DND-41 (cell line): ENCODE measurements at regions not wholly inside any gene's neighbourhood (a gene's known extent, or its start where the extent isn't known, plus 50 kb on each side); places are given as distances from the start of the nearest gene placed in this dataset.

Experiments used
- ATAC-seq: fragments of 200-7000 bp; cut with Tn5 transposase; 3 replicates; pipeline ENCODE4 v1.9.1; 2021; ENCODE audit warnings: low read depth; ENCODE audit not compliant: insufficient read depth
- DNase-seq: peaks from one replicate; pipeline ENCODE4 v3.0.0-alpha.2; 2020
- H2AFZ ChIP-seq: 2 replicates; pipeline ENCODE4 v1.6.0; 2012; ENCODE audit warnings: low read depth, low read length
- H3K27ac ChIP-seq: 2 replicates; pipeline ENCODE4 v1.5.1; 2012; ENCODE audit warnings: low read length, inconsistent platforms
- H3K27me3 ChIP-seq: fragments of 200-600 bp; sonication (generic); 2 replicates; pipeline ENCODE4 v1.6.0; 2012; ENCODE audit warnings: low read length, mild to moderate bottlenecking, inconsistent platforms; ENCODE audit not compliant: insufficient read depth, poor library complexity
- H3K36me3 ChIP-seq: 2 replicates; pipeline ENCODE4 v1.5.1; 2012; ENCODE audit warnings: low read length, inconsistent platforms; ENCODE audit not compliant: insufficient read depth
- H3K4me1 ChIP-seq: 2 replicates; pipeline ENCODE4 v1.5.1; 2012; ENCODE audit warnings: mild to moderate bottlenecking, low read length; ENCODE audit not compliant: insufficient read depth
- H3K4me2 ChIP-seq: 2 replicates; pipeline ENCODE4 v1.6.0; 2012; ENCODE audit warnings: mild to moderate bottlenecking, moderate library complexity, low read length, inconsistent platforms; ENCODE audit not compliant: insufficient read depth
- H3K4me3 ChIP-seq, 2 experiments: fragments of 200-600 bp in 1 of 2; shearing (Covaris generic) in 1 of 2; 2 replicates each; pipeline ENCODE4 v1.5.1; 2012 to 2016; ENCODE audit warnings: inconsistent platforms in 2 of 2, low read length in 2 of 2, mild to moderate bottlenecking in 2 of 2, low read depth in 1 of 2, moderate library complexity in 1 of 2
- H3K79me2 ChIP-seq: 2 replicates; pipeline ENCODE4 v1.6.0; 2012; ENCODE audit warnings: low read length, inconsistent platforms; ENCODE audit not compliant: insufficient read depth
- H3K9ac ChIP-seq: 2 replicates; pipeline ENCODE4 v1.6.0; 2012; ENCODE audit warnings: low read depth, mild to moderate bottlenecking, inconsistent platforms, low read length, moderate library complexity
- H3K9me3 ChIP-seq: 2 replicates; pipeline ENCODE4 v1.5.1; 2012; ENCODE audit warnings: low read length, moderate library complexity, mild to moderate bottlenecking, inconsistent platforms; ENCODE audit not compliant: insufficient read depth, severe bottlenecking
- H4K20me1 ChIP-seq: 2 replicates; pipeline ENCODE4 v1.6.0; 2012; ENCODE audit warnings: low read length; ENCODE audit not compliant: insufficient read depth
- EZH2 ChIP-seq: IDR thresholded peaks from 3 replicates; pipeline ENCODE4 v1.6.1; 2012; ENCODE audit warnings: borderline replicate concordance, low read depth, mild to moderate bottlenecking, moderate library complexity, low read length, inconsistent platforms; ENCODE audit not compliant: severe bottlenecking
- TF ChIP-seq, protein P1 (sequence below): IDR thresholded peaks from 2 replicates; pipeline ENCODE4 v1.5.1; 2012; ENCODE audit warnings: borderline replicate concordance, low read length, moderate library complexity, mild to moderate bottlenecking; ENCODE audit not compliant: poor library complexity, severe bottlenecking; ENCODE audit errors: extremely low read depth

DNA sequence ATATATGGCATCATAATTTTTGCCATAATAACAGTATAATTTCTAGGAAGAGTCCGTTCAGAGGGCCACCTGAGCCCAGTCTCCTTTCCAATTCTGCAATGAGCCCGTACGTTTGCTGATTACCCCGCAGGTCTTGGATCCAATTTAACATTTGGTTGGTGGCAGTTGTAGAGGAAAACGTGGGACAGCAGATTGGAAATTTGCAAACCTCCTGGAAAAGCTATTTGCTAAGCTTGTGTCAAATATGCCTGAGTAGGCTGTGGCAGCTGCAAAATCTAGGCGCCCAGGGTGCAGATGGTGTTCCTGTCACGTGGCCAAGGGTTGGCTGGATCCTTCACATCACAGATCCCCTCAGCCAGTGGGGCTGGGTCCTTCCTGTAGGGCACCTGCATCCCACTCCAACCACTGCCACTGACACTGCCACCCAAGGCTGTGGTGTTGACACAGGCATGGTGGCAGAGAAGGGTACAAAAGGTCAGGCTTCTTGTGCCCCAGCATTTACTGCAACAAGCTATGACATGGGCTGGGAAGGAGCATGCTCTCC lies 174.8 kb upstream of the SYT6 start:
- Histone ChIP-seq H3K27me3 (no peaks in the 10 kb centered on the region), H3K79me2 (no peaks in the 10 kb centered on the region), H4K20me1 (no peaks in the 10 kb centered on the region), H3K4me2 (peak overlapping the region; percentile 13; the same call in 1 of the 2 replicates), H3K4me1 (peaks cover 72% of the 10 kb centered on the region), H3K9me3 (no peaks in the 10 kb centered on the region), H3K36me3 (no peaks in the 10 kb centered on the region), H3K9ac (peak overlapping the region; percentile 2; the same call in 1 of the 2 replicates), H2AFZ (no peak overlapping the region), H3K27ac (peak overlapping the region; percentile 91), H3K4me3 (no peak overlapping the region)
- TF ChIP-seq, protein P1, sequence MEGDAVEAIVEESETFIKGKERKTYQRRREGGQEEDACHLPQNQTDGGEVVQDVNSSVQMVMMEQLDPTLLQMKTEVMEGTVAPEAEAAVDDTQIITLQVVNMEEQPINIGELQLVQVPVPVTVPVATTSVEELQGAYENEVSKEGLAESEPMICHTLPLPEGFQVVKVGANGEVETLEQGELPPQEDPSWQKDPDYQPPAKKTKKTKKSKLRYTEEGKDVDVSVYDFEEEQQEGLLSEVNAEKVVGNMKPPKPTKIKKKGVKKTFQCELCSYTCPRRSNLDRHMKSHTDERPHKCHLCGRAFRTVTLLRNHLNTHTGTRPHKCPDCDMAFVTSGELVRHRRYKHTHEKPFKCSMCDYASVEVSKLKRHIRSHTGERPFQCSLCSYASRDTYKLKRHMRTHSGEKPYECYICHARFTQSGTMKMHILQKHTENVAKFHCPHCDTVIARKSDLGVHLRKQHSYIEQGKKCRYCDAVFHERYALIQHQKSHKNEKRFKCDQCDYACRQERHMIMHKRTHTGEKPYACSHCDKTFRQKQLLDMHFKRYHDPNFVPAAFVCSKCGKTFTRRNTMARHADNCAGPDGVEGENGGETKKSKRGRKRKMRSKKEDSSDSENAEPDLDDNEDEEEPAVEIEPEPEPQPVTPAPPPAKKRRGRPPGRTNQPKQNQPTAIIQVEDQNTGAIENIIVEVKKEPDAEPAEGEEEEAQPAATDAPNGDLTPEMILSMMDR: no peak
- no peak for TF ChIP-seq EZH2
- ATAC-seq: peak; percentile 75
- peak; percentile 89 for DNase-seq

DNA sequence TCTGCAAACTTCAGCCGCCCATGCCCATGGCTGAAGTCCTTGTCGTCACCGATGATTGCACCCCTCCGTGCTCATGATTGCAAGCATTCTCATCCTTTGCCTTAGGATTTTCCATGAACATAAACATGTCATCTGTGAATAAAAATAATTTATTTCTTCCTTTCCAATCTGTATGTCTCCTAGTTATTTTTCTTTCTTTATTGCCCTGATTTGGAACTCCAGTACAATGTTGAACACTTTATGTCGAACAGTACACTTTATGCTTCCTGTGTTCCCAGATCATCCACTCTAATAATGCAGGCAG lies 170.9 kb upstream of the SYT6 start:
- H3K27ac ChIP-seq: peak overlapping the region; percentile 66; the same call in 1 of the 2 replicates
- H3K4me2 ChIP-seq: no peak overlapping the region
- no peaks in the 10 kb centered on the region for H4K20me1 ChIP-seq
- no peaks in the 10 kb centered on the region for H3K36me3 ChIP-seq
- no peak overlapping the region for H3K9ac ChIP-seq
- ATAC-seq (no peak), DNase-seq (no peak)
- H3K79me2 ChIP-seq: no peaks in the 10 kb centered on the region
- H3K27me3 ChIP-seq: no peaks in the 10 kb centered on the region
- peaks cover 41% of the 10 kb centered on the region for H3K4me1 ChIP-seq
- H3K9me3 ChIP-seq: no peaks in the 10 kb centered on the region
- no peak overlapping the region for H2AFZ ChIP-seq
- no peak overlapping the region for H3K4me3 ChIP-seq
- TF ChIP-seq EZH2: no peak
- TF ChIP-seq, protein P1: no peak

DNA sequence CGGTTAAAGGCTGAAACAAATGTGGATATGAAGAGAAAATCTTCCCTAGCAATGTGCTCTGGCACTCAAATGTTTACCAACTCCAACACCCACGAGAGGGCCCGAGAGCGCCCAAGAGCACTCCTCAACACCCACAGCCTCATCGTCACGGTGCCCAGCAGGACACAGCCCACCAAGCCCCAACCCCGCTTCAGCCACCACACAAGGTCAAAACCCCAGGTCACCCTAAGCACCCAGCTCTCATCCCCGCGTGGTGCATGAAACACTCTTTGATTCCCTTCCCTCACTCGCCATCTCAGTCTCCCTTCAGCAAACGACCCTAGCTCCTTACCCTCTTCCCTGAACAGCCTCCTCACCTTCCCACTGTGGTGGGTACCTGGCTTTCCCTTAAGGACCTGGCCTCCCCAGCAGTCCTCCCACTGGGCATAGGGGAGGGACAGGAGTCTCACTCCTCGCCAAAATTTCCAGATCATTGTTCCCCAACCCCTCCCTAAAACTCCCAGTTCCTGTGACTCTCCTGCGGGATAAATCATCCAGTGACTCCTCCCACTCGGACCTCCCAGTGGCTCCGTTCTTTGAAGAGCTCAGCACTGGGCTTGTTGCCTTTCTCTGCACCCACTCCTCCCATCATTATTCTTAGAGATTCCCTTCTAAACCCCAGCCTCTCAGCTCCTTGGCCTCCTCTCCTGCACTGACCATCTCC lies 170.4 kb upstream of the SYT6 start:
- TF ChIP-seq, protein P1: no peak
- TF ChIP-seq EZH2: no peak
- Histone ChIP-seq H4K20me1 (no peaks in the 10 kb centered on the region), H3K27me3 (no peaks in the 10 kb centered on the region), H3K4me2 (no peak overlapping the region), H3K36me3 (no peaks in the 10 kb centered on the region), H3K9me3 (no peaks in the 10 kb centered on the region), H2AFZ (no peak overlapping the region), H3K79me2 (no peaks in the 10 kb centered on the region), H3K9ac (no peak overlapping the region), H3K4me3 (no peak overlapping the region), H3K27ac (peak overlapping the region; percentile 66), H3K4me1 (peaks cover 36% of the 10 kb centered on the region)
- ATAC-seq (no peak), DNase-seq (no peak)
